Endothelial cell of umbilical vein (primary cell): ENCODE measurements at regions not wholly inside any gene's neighbourhood (a gene's known extent, or its start where the extent isn't known, plus 50 kb on each side); places are given as distances from the start of the nearest gene placed in this dataset.
A peak's percentile ranks its signal among the peaks of the same experiment; 100 is the strongest.

ENCODE experiments used
- BruUV-seq: library from RNA; stranded (reverse); fragments of 400-500 nt; replicated peaks from 2 replicates; lab custom pipeline; 2021; lab: Mats Ljungman, UMichigan
- CTCF ChIA-PET: fragments of 300-600, 350-600 bp; sonication (Branson Sonifier 250); formaldehyde crosslinking; loops from one replicate; lab custom pipeline; 2021; ENCODE audit warnings: antibody characterized with exemption, inconsistent platforms; lab: Charles Lee
- POLR2A ChIA-PET: fragments of 300-600, 350-600 bp; sonication (Branson Sonifier 250); formaldehyde crosslinking; loops from one replicate; lab custom pipeline; 2021; ENCODE audit warnings: antibody characterized with exemption, inconsistent platforms; lab: Charles Lee
- DNase-seq: peaks from one replicate; pipeline ENCODE4 v3.0.0-alpha.2; 2011; ENCODE audit warnings: low read depth, low spot score
- FAIRE-seq: peaks from 2 replicates; lab custom pipeline; 2011; peaks lifted over from hg19 to GRCh38; lab: Jason Lieb, UNC
- H2AFZ ChIP-seq: 2 replicates; pipeline ENCODE4 v1.6.0; 2012; ENCODE audit warnings: low read depth, low read length, control low read depth, inconsistent platforms
- H3K27ac ChIP-seq: 2 replicates; pipeline ENCODE4 v1.5.1; 2011; ENCODE audit warnings: low read depth, mild to moderate bottlenecking, control low read depth, low read length, moderate library complexity; ENCODE audit not compliant: insufficient read depth
- H3K27me3 ChIP-seq, 2 experiments: 2 replicates each; pipeline versions ENCODE4 v1.6.0 to v1.6.1; 2011; ENCODE audit warnings: low read length in 2 of 2, mixed read lengths in 1 of 2; ENCODE audit not compliant: control insufficient read depth in 2 of 2, insufficient read depth in 2 of 2
- H3K36me3 ChIP-seq, 2 experiments: 2 replicates in 1 of 2; 3 replicates in 1 of 2; pipeline ENCODE4 v1.5.1; 2011; ENCODE audit warnings: low read length in 2 of 2, mild to moderate bottlenecking in 1 of 2, moderate library complexity in 1 of 2; ENCODE audit not compliant: control insufficient read depth in 2 of 2, insufficient read depth in 2 of 2; ENCODE audit errors: extremely low read depth in 1 of 2
- H3K4me1 ChIP-seq: 3 replicates; pipeline ENCODE4 v1.5.1; 2011; ENCODE audit warnings: mild to moderate bottlenecking, low read length; ENCODE audit not compliant: control insufficient read depth, insufficient read depth; ENCODE audit errors: extremely low read depth
- H3K4me2 ChIP-seq: 2 replicates; pipeline ENCODE4 v1.6.1; 2011; ENCODE audit warnings: low read length, control low read depth, mixed read lengths; ENCODE audit not compliant: insufficient read depth
- H3K4me3 ChIP-seq, 3 experiments: fragments of 200-600 bp in 1 of 3; sonication (generic), shearing (Covaris generic) in 1 of 3; replicated peaks in 1 of 3; 2 replicates each; pipeline ENCODE4 v1.5.1; 2011 to 2016; ENCODE audit warnings: control low read depth in 3 of 3, low read length in 3 of 3, mild to moderate bottlenecking in 2 of 3, inconsistent platforms in 1 of 3, low read depth in 1 of 3, moderate library complexity in 1 of 3; ENCODE audit not compliant: insufficient read depth in 1 of 3
- H3K79me2 ChIP-seq: 2 replicates; pipeline ENCODE4 v1.6.0; 2012; ENCODE audit warnings: low read length, inconsistent platforms; ENCODE audit not compliant: control insufficient read depth, insufficient read depth
- H3K9ac ChIP-seq: replicated peaks from 2 replicates; pipeline ENCODE3; 2011; ENCODE audit warnings: low read length, control low read depth; ENCODE audit not compliant: insufficient read depth; ENCODE audit errors: extremely low read depth
- H3K9me1 ChIP-seq: replicated peaks from 3 replicates; pipeline ENCODE4 v1.6.0; 2011; ENCODE audit warnings: mild to moderate bottlenecking, low read length; ENCODE audit not compliant: control insufficient read depth, insufficient read depth; ENCODE audit errors: extremely low read depth
- H3K9me3 ChIP-seq: replicated peaks from 2 replicates; pipeline ENCODE4 v1.5.1; 2012; ENCODE audit warnings: low read length, inconsistent platforms; ENCODE audit not compliant: control insufficient read depth, insufficient read depth
- H4K20me1 ChIP-seq: replicated peaks from 2 replicates; pipeline ENCODE3; 2011; ENCODE audit warnings: mild to moderate bottlenecking, low read length; ENCODE audit not compliant: control insufficient read depth, insufficient read depth; ENCODE audit errors: extremely low read depth
- FOS ChIP-seq: IDR thresholded peaks from 2 replicates; pipeline ENCODE4 v1.6.1; 2011; ENCODE audit warnings: mild to moderate bottlenecking, low read length, moderate library complexity, borderline replicate concordance; ENCODE audit not compliant: insufficient read depth
- JUN ChIP-seq: IDR thresholded peaks from 2 replicates; pipeline ENCODE4 v1.6.1; 2011; ENCODE audit warnings: borderline replicate concordance, low read depth; ENCODE audit not compliant: insufficient read length, insufficient read depth
- MYC ChIP-seq: IDR thresholded peaks from one replicate; pipeline ENCODE4 v1.6.1; 2011; ENCODE audit warnings: mild to moderate bottlenecking, low read depth, low read length
- POLR2A ChIP-seq: IDR thresholded peaks from 2 replicates; pipeline ENCODE4 v1.6.1; 2012; ENCODE audit warnings: low read depth, mild to moderate bottlenecking, control low read depth, low read length
- POLR2AphosphoS5 ChIP-seq: IDR thresholded peaks from 2 replicates; pipeline ENCODE4 v1.6.1; 2012; ENCODE audit warnings: low read depth, mild to moderate bottlenecking, control low read depth, low read length, moderate library complexity; ENCODE audit not compliant: insufficient read depth
- dilution Hi-C: fragments of 300-500 bp; cut with MboI; formaldehyde crosslinking; loops from one replicate; pipeline ENCODE4 v1.15.0; 2019; ENCODE audit warnings: low sequenced_read_pairs; ENCODE audit not compliant: extremely low pct_ligation_motif_present
- intact Hi-C: fragments of 100-400 bp; cut with micrococcal nuclease; formaldehyde crosslinking; loops from one replicate; pipeline ENCODE4 v1.10.0; 2022
- TF ChIP-seq, protein P1 (sequence below), 2 donors: IDR thresholded peaks; 1 replicate in 1 of 2; 2 replicates in 1 of 2; pipeline ENCODE4 v1.5.1; 2011; ENCODE audit warnings: low read length in 2 of 2, mild to moderate bottlenecking in 2 of 2, moderate library complexity in 2 of 2, control low read depth in 1 of 2, inconsistent platforms in 1 of 2, low read depth in 1 of 2; ENCODE audit not compliant: insufficient read depth in 1 of 2; ENCODE audit errors: extremely low read depth in 1 of 2

DNA sequence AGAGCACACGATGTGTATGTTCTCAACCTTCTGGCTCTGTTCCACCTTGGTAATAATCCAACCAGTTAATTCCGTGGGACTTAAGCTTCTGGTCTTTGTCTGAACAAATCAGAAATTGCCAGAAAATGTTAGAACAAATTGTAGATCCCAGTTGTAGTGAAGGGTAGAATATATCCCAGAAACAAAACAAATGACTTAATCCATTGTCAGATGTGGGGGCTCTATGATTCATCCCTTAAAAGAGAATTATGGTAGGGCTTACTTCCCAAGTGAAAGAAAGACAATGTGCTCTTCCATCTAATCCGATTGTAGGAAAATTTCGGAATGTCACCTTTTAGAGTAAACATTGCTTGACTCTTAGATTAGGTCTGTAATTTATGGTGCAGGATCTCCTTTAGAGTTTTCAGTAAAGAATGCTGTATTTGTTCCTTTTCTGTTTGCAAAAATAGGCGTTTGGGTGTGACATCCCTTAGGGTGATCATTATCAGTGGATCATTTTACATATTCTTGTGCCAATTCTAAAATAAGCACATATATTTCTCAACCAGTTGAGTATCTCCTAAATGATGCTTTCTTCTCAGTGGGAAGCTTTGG lies 234.5 kb upstream of the ZNF217 start:
- Histone ChIP-seq H3K9me1 (no peaks in the 10 kb centered on the region), H3K27me3 (no peaks in the 10 kb centered on the region), H3K9me3 (no peaks in the 10 kb centered on the region), H3K4me3 (peak overlapping the region in 1 of 3 experiments; percentile 57), H3K79me2 (no peaks in the 10 kb centered on the region), H3K27ac (peak overlapping the region; percentile 100), H4K20me1 (no peaks in the 10 kb centered on the region), H3K36me3 (no peaks in the 10 kb centered on the region), H2AFZ (peak overlapping the region; percentile 39), H3K4me1 (peaks cover 35% of the 10 kb centered on the region), H3K4me2 (peak overlapping the region; percentile 98), H3K9ac (peak overlapping the region; percentile 98)
- intact Hi-C loops (loop anchor here (1.0 to 5.0 kb wide), 11 partner anchors 37 to 249 kb away; no protein-coding TSS in a partner anchor), dilution Hi-C loops (no loop called here)
- ChIA-PET CTCF (interaction anchor here (0.6 to 2.5 kb wide), 13 partner anchors 10 to 234 kb away, joined by 3 to 13 read pairs (median 4); partner anchors contain the start of gene ZNF217), POLR2A (interaction anchor here (0.7 kb wide), 1 partner anchor 109 kb away, joined by 5 read pairs; no protein-coding TSS in a partner anchor)
- FAIRE-seq (peak; percentile 85), DNase-seq (peak; percentile 98)
- BruUV-seq: no TSS peak
- peak; percentile 56 for TF ChIP-seq FOS
- no peak for TF ChIP-seq POLR2A
- TF ChIP-seq MYC: no peak
- TF ChIP-seq JUN: peak; percentile 90
- TF ChIP-seq, protein P1, sequence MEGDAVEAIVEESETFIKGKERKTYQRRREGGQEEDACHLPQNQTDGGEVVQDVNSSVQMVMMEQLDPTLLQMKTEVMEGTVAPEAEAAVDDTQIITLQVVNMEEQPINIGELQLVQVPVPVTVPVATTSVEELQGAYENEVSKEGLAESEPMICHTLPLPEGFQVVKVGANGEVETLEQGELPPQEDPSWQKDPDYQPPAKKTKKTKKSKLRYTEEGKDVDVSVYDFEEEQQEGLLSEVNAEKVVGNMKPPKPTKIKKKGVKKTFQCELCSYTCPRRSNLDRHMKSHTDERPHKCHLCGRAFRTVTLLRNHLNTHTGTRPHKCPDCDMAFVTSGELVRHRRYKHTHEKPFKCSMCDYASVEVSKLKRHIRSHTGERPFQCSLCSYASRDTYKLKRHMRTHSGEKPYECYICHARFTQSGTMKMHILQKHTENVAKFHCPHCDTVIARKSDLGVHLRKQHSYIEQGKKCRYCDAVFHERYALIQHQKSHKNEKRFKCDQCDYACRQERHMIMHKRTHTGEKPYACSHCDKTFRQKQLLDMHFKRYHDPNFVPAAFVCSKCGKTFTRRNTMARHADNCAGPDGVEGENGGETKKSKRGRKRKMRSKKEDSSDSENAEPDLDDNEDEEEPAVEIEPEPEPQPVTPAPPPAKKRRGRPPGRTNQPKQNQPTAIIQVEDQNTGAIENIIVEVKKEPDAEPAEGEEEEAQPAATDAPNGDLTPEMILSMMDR (IDR thresholded peaks at IDR 0.05; ENCODE audit: extremely low read depth in 1 of 2, insufficient read depth in 1 of 2, low read depth in 1 of 2, low read length in 2 of 2): no peak
- no peak for TF ChIP-seq POLR2AphosphoS5
